Dedifferentiated amniotic fluid mesenchymal stem cell (primary cell): ENCODE measurements at regions not wholly inside any gene's neighbourhood (a gene's known extent, or its start where the extent isn't known, plus 50 kb on each side); places are given as distances from the start of the nearest gene placed in this dataset.
"Not testable (repeated sequence)": the region's sequence is repeated elsewhere in the genome, so short reads cannot be mapped to it uniquely, and the experiment has no call there.

Experiments
- DNase-seq: peaks from one replicate; pipeline ENCODE4 v3.0.0-alpha.2; 2016; ENCODE audit errors: extremely low spot score

GRCh38 chr4:110848787-110849186, 225.9 kb upstream of the PITX2 start:
- DNase-seq, result no peak

- DNase-seq, result no peak
Observed at GRCh38 chr4:110849461-110849860, 226.6 kb upstream of the PITX2 start.

- no peak for DNase-seq
Observed at GRCh38 chr4:110850461-110851442, 227.9 kb upstream of the PITX2 start.

GRCh38 chr4:110851989-110852388, 229.1 kb upstream of the PITX2 start:
- DNase-seq, result no peak

- no peak for DNase-seq
Observed at GRCh38 chr4:110852793-110853192, 229.9 kb upstream of the PITX2 start.

GRCh38 chr4:110853242-110853641, 230.4 kb upstream of the PITX2 start:
- DNase-seq, result no peak

GRCh38 chr4:110854021-110854678, 231.3 kb upstream of the PITX2 start:
- DNase-seq, result peak; percentile 72

- DNase-seq, result no peak
Observed at GRCh38 chr4:110860125-110860524, 237.2 kb upstream of the PITX2 start.

- DNase-seq, result no peak
Observed at GRCh38 chr4:110860901-110861300, 238.0 kb upstream of the PITX2 start.

GRCh38 chr4:110865611-110866259, 242.9 kb upstream of the PITX2 start:
- DNase-seq, result peak; percentile 64

- DNase-seq, result no peak
Observed at GRCh38 chr4:110867251-110867960, 244.5 kb upstream of the PITX2 start.

GRCh38 chr4:110867981-110868720, 245.3 kb upstream of the PITX2 start:
- DNase-seq, result no peak

GRCh38 chr4:110869114-110869513, 246.2 kb upstream of the PITX2 start:
- peak; percentile 61 for DNase-seq

- no peak for DNase-seq
Observed at GRCh38 chr4:110869862-110870572, 247.1 kb upstream of the PITX2 start.

- DNase-seq, result not testable (repeated sequence)
Observed at GRCh38 chr4:110876214-110876613, 253.3 kb upstream of the PITX2 start.

- DNase-seq, result no peak
Observed at GRCh38 chr4:110876866-110877265, 254.0 kb upstream of the PITX2 start.

- no peak for DNase-seq
Observed at GRCh38 chr4:110877778-110878370, 255.0 kb upstream of the PITX2 start.

- no peak for DNase-seq
Observed at GRCh38 chr4:110878413-110878812, 255.5 kb upstream of the PITX2 start.

- DNase-seq, result no peak
Observed at GRCh38 chr4:110878956-110879355, 256.1 kb upstream of the PITX2 start.

- DNase-seq, result no peak
Observed at GRCh38 chr4:110886270-110886669, 263.4 kb upstream of the PITX2 start.
